Colonic mucosa (tissue), 4 donors: ENCODE measurements at regions not wholly inside any gene's neighbourhood (a gene's known extent, or its start where the extent isn't known, plus 50 kb on each side); places are given as distances from the start of the nearest gene placed in this dataset.

Experiments used
- DNase-seq: peaks from one replicate; pipeline ENCODE4 v3.0.0-alpha.2; 2020
- H3K27ac ChIP-seq: fragments of 200-600 bp; one replicate; pipeline ENCODE4 v1.8.0; 2021
- H3K27me3 ChIP-seq: fragments of 200-600 bp; one replicate; pipeline ENCODE4 v1.8.0; 2021
- H3K36me3 ChIP-seq: fragments of 200-600 bp; one replicate; pipeline ENCODE4 v1.8.0; 2021
- H3K4me1 ChIP-seq: fragments of 200-600 bp; one replicate; pipeline ENCODE4 v1.8.0; 2021; ENCODE audit warnings: mild to moderate bottlenecking
- H3K4me3 ChIP-seq: fragments of 200-600 bp; one replicate; pipeline ENCODE4 v1.8.0; 2021
- H3K9ac ChIP-seq, 2 donors: one replicate each; pipeline ENCODE4 v1.7.0; 2013; ENCODE audit warnings: control low read depth in 2 of 2, low read depth in 2 of 2, low read length in 2 of 2
- H3K9me3 ChIP-seq: fragments of 200-600 bp; one replicate; pipeline ENCODE4 v1.8.0; 2021
- CTCF ChIP-seq: fragments of 200-600 bp; IDR thresholded peaks from one replicate; pipeline ENCODE4 v1.8.0; 2022; ENCODE audit warnings: antibody characterized with exemption, mild to moderate bottlenecking
- intact Hi-C: fragments of 100-400 bp; cut with DNase I; formaldehyde crosslinking; loops from one replicate; pipeline ENCODE4 v1.14.1; 2022
- donor health status: healthy.
- donor health status: DM: no; HTN: no; CAD: no.
- donor health status: DM: no; HTN: no; CAD: no.

GRCh38 chr11:71349627-71350026 lies 97.2 kb upstream of the SHANK2 start:
- DNase-seq: no peak

GRCh38 chr11:71343828-71344400 lies 91.5 kb upstream of the SHANK2 start:
- Histone ChIP-seq H3K27ac (no peak overlapping the region), H3K4me3 (no peak overlapping the region), H3K36me3 (no peaks in the 10 kb centered on the region), H3K27me3 (no peaks in the 10 kb centered on the region), H3K9ac (no peak overlapping the region), H3K4me1 (no peaks in the 10 kb centered on the region), H3K9me3 (no peaks in the 10 kb centered on the region)
- no peak for DNase-seq
- TF ChIP-seq CTCF: no peak
- intact Hi-C loops: loop anchor here (5.0 kb wide), 1 partner anchor 222 kb away; no protein-coding TSS in a partner anchor

More at GRCh38 chr11:71349627-71350026, 97.2 kb upstream of the SHANK2 start:
- Histone ChIP-seq H3K27ac (no peak overlapping the region), H3K36me3 (no peaks in the 10 kb centered on the region), H3K27me3 (no peaks in the 10 kb centered on the region), H3K9ac (no peak overlapping the region), H3K4me1 (no peaks in the 10 kb centered on the region), H3K4me3 (no peak overlapping the region), H3K9me3 (no peaks in the 10 kb centered on the region)
- intact Hi-C loops: no loop called here
- no peak for TF ChIP-seq CTCF

GRCh38 chr11:71342951-71343827 lies 90.8 kb upstream of the SHANK2 start:
- no peaks in the 10 kb centered on the region for H3K27me3 ChIP-seq
- H3K4me3 ChIP-seq: no peak overlapping the region
- intact Hi-C loops: loop anchor here (5.0 kb wide), 1 partner anchor 221 kb away; no protein-coding TSS in a partner anchor
- H3K4me1 ChIP-seq: no peaks in the 10 kb centered on the region
- no peaks in the 10 kb centered on the region for H3K9me3 ChIP-seq
- H3K36me3 ChIP-seq: no peaks in the 10 kb centered on the region
- DNase-seq: peak; percentile 55
- no peak overlapping the region for H3K27ac ChIP-seq
- peak; percentile 49 for TF ChIP-seq CTCF
- no peak overlapping the region for H3K9ac ChIP-seq

- H3K4me3 ChIP-seq: no peak overlapping the region
- no peaks in the 10 kb centered on the region for H3K36me3 ChIP-seq
- intact Hi-C loops: loop anchor here (5.0 kb wide), 1 partner anchor 220 kb away; no protein-coding TSS in a partner anchor
- no peak overlapping the region for H3K9ac ChIP-seq
- no peak overlapping the region for H3K27ac ChIP-seq
- no peak for DNase-seq
- no peak for TF ChIP-seq CTCF
- H3K9me3 ChIP-seq: no peaks in the 10 kb centered on the region
- no peaks in the 10 kb centered on the region for H3K27me3 ChIP-seq
- H3K4me1 ChIP-seq: no peaks in the 10 kb centered on the region
These were observed 89.7 kb upstream of the SHANK2 start for GRCh38 chr11:71342116-71342515.

GRCh38 chr11:71341596-71341995 lies 89.2 kb upstream of the SHANK2 start:
- Histone ChIP-seq H3K27ac (no peak overlapping the region), H3K36me3 (no peaks in the 10 kb centered on the region), H3K9me3 (no peaks in the 10 kb centered on the region), H3K4me3 (no peak overlapping the region), H3K9ac (no peak overlapping the region), H3K27me3 (no peaks in the 10 kb centered on the region), H3K4me1 (no peaks in the 10 kb centered on the region)
- no peak for DNase-seq
- no peak for TF ChIP-seq CTCF
- intact Hi-C loops: loop anchor here (5.0 kb wide), 1 partner anchor 219 kb away; no protein-coding TSS in a partner anchor
